Choroid plexus epithelial cell (primary cell): ENCODE measurements at regions not wholly inside any gene's neighbourhood (a gene's known extent, or its start where the extent isn't known, plus 50 kb on each side); places are given as distances from the start of the nearest gene placed in this dataset.
A peak's percentile ranks its signal among the peaks of the same experiment; 100 is the strongest.
"Not testable (repeated sequence)": the region's sequence is repeated elsewhere in the genome, so short reads cannot be mapped to it uniquely, and the experiment has no call there.

ENCODE experiments used
- DNase-seq: peaks from one replicate; pipeline ENCODE4 v3.0.0-alpha.2; 2010; ENCODE audit warnings: low read depth
- H3K4me3 ChIP-seq: 2 replicates; pipeline ENCODE4 v1.5.1; 2011; ENCODE audit warnings: low read depth, mild to moderate bottlenecking, control low read depth, low read length, moderate library complexity
- TF ChIP-seq, protein P1 (sequence below): conservative IDR thresholded peaks from 2 replicates; pipeline ENCODE4 v1.5.1; 2011; ENCODE audit warnings: low read depth, mild to moderate bottlenecking, control low read depth, inconsistent platforms, low read length, moderate library complexity

DNA sequence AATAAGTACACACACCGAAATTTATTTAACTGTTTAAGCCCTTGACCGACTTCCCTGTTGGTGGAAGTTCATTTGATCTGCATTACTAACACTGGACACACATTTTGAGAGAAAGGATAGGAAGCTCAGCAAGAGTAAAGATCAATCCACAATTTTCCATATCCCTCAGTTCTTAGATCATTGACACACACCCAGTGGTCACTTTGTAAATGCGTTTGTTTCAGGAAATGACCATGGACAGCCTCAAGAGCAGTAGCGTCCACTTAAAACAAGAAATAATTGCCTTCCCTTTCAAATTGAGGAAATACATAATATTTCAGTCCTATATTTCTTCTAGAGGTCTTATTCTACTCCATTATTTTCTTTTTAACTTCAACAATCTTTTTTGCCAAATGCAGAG, 511.5 kb upstream of the PTBP2 start:
- TF ChIP-seq, protein P1, sequence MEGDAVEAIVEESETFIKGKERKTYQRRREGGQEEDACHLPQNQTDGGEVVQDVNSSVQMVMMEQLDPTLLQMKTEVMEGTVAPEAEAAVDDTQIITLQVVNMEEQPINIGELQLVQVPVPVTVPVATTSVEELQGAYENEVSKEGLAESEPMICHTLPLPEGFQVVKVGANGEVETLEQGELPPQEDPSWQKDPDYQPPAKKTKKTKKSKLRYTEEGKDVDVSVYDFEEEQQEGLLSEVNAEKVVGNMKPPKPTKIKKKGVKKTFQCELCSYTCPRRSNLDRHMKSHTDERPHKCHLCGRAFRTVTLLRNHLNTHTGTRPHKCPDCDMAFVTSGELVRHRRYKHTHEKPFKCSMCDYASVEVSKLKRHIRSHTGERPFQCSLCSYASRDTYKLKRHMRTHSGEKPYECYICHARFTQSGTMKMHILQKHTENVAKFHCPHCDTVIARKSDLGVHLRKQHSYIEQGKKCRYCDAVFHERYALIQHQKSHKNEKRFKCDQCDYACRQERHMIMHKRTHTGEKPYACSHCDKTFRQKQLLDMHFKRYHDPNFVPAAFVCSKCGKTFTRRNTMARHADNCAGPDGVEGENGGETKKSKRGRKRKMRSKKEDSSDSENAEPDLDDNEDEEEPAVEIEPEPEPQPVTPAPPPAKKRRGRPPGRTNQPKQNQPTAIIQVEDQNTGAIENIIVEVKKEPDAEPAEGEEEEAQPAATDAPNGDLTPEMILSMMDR: no peak
- no peak overlapping the region for H3K4me3 ChIP-seq
- no peak for DNase-seq

DNA sequence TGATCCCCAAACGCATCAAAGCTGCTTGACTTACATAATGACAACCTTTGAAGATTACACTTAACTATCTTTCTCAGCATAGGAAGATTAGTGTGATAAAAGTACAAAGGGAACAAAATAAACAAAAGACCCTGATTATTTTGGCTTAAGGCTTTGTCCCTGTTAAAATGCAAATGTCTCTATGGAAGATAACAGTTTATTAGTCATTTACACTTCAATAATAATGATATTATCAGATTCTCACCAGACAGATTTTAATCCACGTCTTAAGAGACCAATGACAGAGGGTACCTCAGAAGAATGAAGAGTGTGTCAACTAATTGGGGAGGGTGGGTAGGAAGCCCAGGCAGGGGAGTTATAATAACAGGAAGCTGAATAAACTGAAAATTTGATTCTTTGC, 510.4 kb upstream of the PTBP2 start:
- TF ChIP-seq, protein P1: no peak
- H3K4me3 ChIP-seq: no peak overlapping the region
- no peak for DNase-seq

DNA sequence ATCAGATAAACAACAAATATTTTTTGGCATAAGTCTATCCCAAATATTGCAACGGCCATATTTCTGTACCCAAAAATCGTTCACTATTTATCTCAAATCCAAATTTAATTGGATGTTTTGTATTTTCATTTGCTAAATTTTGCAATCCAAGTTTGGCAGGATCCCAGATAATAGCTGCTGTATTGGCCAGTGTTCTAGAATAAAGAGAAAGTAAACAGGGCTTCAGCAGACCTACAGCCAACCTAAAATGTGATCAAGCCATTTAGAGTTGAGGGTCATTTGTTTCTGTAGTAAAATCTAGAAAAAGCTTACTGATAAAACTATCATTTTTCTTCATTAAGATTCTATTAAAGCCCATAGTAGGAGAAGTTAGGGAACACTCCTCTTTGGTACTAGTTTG, 506.6 kb upstream of the PTBP2 start:
- DNase-seq: peak; percentile 21

DNA sequence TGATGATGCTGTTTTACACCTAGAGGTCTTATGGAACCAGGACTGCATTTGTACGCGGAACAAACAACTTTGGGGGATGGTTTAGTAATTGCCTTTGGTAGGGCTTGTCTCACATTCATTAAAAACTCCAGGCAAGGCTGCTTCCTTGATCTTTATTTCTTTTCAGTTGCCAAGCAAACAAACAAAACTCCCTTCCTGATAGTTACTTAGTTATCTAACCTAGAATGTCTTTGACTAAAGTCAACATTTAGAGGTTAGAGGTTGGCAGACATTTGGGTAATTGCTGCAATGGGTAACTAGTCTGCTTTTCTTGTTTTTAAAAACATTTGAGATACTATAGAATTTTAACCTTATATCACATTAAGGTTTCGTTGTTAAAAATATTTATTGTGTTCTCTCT, 500.9 kb upstream of the PTBP2 start:
- TF ChIP-seq, protein P1: no peak
- H3K4me3 ChIP-seq: no peak overlapping the region
- DNase-seq: no peak

More for the DNA sequence above, 506.6 kb upstream of the PTBP2 start:
- H3K4me3 ChIP-seq: no peak overlapping the region
- TF ChIP-seq, protein P1: no peak

DNA sequence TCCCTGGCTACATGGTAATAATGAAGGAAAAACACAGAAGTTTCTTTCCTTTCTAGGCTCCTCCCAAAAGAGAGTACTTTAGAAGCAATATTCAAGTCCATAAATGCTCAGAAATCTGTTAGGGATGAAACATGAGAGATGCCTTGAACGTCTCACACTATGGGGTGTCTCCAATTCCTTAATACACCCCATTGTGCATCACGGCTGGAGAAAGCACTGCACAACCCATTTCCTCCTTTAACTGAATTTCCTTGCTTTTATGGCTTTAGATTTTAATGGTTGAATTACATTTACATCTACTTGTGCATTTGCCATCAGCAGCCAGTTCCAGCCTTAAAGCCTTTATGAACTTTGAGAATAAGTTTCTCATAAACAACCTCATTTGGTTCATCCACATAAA, 498.9 kb upstream of the PTBP2 start:
- DNase-seq: no peak

GRCh38 chr1:96224229-96224628, 497.4 kb upstream of the PTBP2 start:
- DNase-seq, H3K4me3 ChIP-seq: not testable (repeated sequence)

More for the DNA sequence above, 498.9 kb upstream of the PTBP2 start:
- TF ChIP-seq, protein P1: no peak
- no peak overlapping the region for H3K4me3 ChIP-seq

GRCh38 chr1:96233422-96233821, 488.2 kb upstream of the PTBP2 start:
- H3K4me3 ChIP-seq: no peak overlapping the region
- DNase-seq: no peak
- TF ChIP-seq, protein P1: no peak

DNA sequence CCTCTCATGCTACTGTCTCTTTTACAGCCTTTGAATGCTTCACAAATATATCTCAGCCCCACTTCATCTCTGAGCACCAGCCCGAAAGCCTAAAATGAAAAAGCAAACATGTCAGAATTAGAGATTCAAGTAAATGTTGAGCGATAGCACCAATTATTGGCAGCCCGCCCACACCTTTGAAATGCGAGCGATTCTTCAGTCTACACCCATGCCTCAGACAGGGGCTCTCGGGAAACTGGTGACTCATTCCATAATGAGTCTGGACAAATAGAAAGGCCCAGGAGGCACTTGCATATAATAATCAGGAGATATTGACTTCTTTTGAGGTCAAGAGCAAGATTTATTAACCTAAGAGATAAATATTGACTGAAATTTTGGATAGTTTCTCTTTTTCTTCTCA, 487.3 kb upstream of the PTBP2 start:
- DNase-seq: peak; percentile 66
- TF ChIP-seq, protein P1: no peak
- no peak overlapping the region for H3K4me3 ChIP-seq
